ENCODE measurements at regions not wholly inside any gene's neighbourhood (a gene's known extent, or its start where the extent isn't known, plus 50 kb on each side); places are given as distances from the start of the nearest gene placed in this dataset.
"Not testable (repeated sequence)": the region's sequence is repeated elsewhere in the genome, so short reads cannot be mapped to it uniquely, and the experiment has no call there.

- no peak for TF ChIP-seq CTCF (IDR thresholded peaks at IDR 0.05; ENCODE audit: insufficient read depth, low read depth, low read length)
- no peak overlapping the region for H3K4me3 ChIP-seq (ENCODE audit: low read depth, low read length)
- DNase-seq (ENCODE audit: low read depth) = no peak
These were observed 120.6 kb upstream of the UGP2 start for GRCh38 chr2:63721082-63721424.

- DNase-seq (ENCODE audit: low read depth); H3K4me3 ChIP-seq (ENCODE audit: low read depth, low read length): not testable (repeated sequence)
These were observed 119.4 kb upstream of the UGP2 start for GRCh38 chr2:63722284-63722683.

- DNase-seq (ENCODE audit: low read depth) = no peak
- TF ChIP-seq CTCF (IDR thresholded peaks at IDR 0.05; ENCODE audit: insufficient read depth, low read depth, low read length) = no peak
- H3K4me3 ChIP-seq (ENCODE audit: low read depth, low read length) = no peak overlapping the region
These were observed 118.0 kb upstream of the UGP2 start for GRCh38 chr2:63723709-63724108.

- DNase-seq (ENCODE audit: low read depth); H3K4me3 ChIP-seq (ENCODE audit: low read depth, low read length): not testable (repeated sequence)
These were observed 116.5 kb upstream of the UGP2 start for GRCh38 chr2:63725212-63725611.

- no peak for TF ChIP-seq CTCF (IDR thresholded peaks at IDR 0.05; ENCODE audit: insufficient read depth, low read depth, low read length)
- no peak overlapping the region for H3K4me3 ChIP-seq (ENCODE audit: low read depth, low read length)
- no peak for DNase-seq (ENCODE audit: low read depth)
These were observed 112.3 kb upstream of the UGP2 start for GRCh38 chr2:63729362-63729761.

GRCh38 chr2:63729831-63730230, 111.9 kb upstream of the UGP2 start:
- H3K4me3 ChIP-seq (ENCODE audit: low read depth, low read length) = no peak overlapping the region
- DNase-seq (ENCODE audit: low read depth) = no peak
- TF ChIP-seq CTCF (IDR thresholded peaks at IDR 0.05; ENCODE audit: insufficient read depth, low read depth, low read length) = no peak

GRCh38 chr2:63734510-63734909, 107.2 kb upstream of the UGP2 start:
- H3K4me3 ChIP-seq (ENCODE audit: low read depth, low read length) = no peak overlapping the region
- peak; percentile 54 for DNase-seq (ENCODE audit: low read depth)
- TF ChIP-seq CTCF (IDR thresholded peaks at IDR 0.05; ENCODE audit: insufficient read depth, low read depth, low read length) = no peak

GRCh38 chr2:63735263-63735662, 106.4 kb upstream of the UGP2 start:
- TF ChIP-seq CTCF (IDR thresholded peaks at IDR 0.05; ENCODE audit: insufficient read depth, low read depth, low read length) = no peak
- no peak overlapping the region for H3K4me3 ChIP-seq (ENCODE audit: low read depth, low read length)
- DNase-seq (ENCODE audit: low read depth) = peak; percentile 36
